ENCODE measurements at regions not wholly inside any gene's neighbourhood (a gene's known extent, or its start where the extent isn't known, plus 50 kb on each side); places are given as distances from the start of the nearest gene placed in this dataset.

DNA sequence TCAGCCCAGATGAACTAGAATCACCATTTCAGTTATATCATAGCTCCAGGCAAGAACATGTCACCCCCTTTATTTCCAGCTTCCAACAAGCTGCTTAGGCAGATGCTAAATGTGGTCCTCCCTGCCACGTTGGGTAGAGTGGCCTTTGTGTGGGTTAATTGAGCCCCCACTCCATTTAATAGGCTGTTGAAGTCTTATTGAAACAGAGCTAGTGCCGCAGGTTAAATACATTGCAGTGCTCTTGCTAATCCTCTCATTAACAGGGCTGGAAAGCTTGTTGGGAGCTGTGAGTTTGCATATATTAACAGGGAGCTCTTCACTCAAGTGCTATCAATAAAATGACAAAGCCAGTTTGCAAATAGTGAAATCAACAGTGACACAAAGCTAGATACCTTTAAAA is 248.4 kb upstream of the CMC1 start:
- no peak for TF ChIP-seq CTCF (IDR thresholded peaks at IDR 0.05; ENCODE audit: extremely low read depth, missing control alignments)
- no peak for DNase-seq (ENCODE audit: low spot score)

DNA sequence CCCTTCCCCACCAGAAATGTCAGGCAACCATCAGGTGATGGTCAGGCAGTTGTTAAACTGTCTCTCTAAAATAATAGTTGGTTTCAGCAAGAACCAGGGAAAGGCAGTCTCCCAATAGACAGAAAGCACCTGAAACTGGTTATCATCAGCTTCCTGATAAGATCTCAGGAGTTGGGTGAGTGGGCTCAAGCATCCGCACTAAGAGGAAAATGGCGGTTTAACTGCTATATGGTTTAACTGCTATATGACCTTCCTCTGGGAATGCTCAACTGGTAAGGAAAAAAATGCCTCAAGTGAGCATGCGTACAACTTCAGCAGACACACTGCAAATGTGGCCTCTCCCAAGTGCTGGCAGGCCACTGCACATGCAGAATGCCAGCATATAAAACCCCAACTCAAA is 240.8 kb upstream of the CMC1 start:
- no peak for DNase-seq (ENCODE audit: low spot score)
- TF ChIP-seq CTCF (IDR thresholded peaks at IDR 0.05; ENCODE audit: extremely low read depth, missing control alignments) = no peak

- no peak for DNase-seq (ENCODE audit: low spot score)
These were observed 233.2 kb upstream of the CMC1 start for GRCh38 chr3:28008235-28008634.

DNA sequence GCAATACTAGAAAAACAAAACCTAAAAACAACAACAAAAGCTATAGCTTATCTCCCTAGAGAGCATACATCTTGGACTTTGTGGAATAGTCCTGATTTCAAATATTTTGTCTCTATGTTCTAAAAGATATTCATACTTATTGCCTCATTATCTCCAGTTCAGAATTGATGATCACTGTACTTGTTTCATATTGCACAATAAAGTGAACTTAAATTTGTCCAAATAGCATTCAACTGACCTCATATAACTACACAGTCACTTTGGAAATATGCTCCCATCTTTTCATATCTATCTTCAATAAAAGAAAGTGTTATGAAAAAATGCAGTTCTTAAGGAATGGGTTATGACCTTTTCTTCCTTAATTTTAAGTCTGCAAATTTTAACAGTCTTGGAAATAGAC is 228.6 kb upstream of the CMC1 start:
- DNase-seq (ENCODE audit: low spot score) = no peak
- TF ChIP-seq CTCF (IDR thresholded peaks at IDR 0.05; ENCODE audit: extremely low read depth, missing control alignments) = no peak

More at GRCh38 chr3:28008235-28008634, 233.2 kb upstream of the CMC1 start:
- no peak for TF ChIP-seq CTCF (IDR thresholded peaks at IDR 0.05; ENCODE audit: extremely low read depth, missing control alignments)

DNA sequence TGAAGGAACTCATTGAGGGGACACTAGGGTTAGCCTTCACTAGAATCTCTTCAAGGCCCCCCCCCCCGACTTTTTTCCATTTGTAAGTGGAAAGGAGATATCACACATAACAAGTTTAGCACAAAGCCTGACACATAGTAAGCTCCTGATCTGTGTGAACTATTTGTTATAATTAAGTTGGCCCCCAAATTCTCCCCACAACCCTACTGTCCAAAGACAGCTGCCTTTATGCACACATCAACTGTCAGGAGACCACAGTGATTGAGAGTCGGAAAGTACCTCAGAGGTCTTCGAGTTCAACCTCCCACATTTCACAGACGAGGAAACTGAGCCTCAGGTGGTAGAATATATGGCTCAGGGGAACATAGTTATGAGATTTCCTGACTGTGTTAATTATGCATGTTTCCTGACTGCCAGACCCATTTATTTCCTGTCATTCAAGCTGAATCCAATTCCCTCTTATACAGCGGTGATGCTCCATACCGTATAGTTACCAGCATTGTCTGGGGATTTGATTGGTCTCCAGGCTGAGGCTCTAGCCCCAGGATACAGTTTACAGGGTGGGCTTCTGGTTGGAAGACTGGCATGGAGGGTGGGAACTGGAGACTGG is 227.4 kb upstream of the CMC1 start:
- DNase-seq (ENCODE audit: low spot score) = no peak
- no peak for TF ChIP-seq CTCF (IDR thresholded peaks at IDR 0.05; ENCODE audit: extremely low read depth, missing control alignments)

- no peak for DNase-seq (ENCODE audit: low spot score)
These were observed 222.3 kb upstream of the CMC1 start for GRCh38 chr3:28018925-28019718.

More at GRCh38 chr3:28018925-28019718, 222.3 kb upstream of the CMC1 start:
- TF ChIP-seq CTCF (IDR thresholded peaks at IDR 0.05; ENCODE audit: extremely low read depth, missing control alignments) = no peak
